GM23338 (cell line): ENCODE measurements at regions not wholly inside any gene's neighbourhood (a gene's known extent, or its start where the extent isn't known, plus 50 kb on each side); places are given as distances from the start of the nearest gene placed in this dataset.

Experiments used
- ATAC-seq: fragments of 200-7000 bp; cut with Tn5 transposase; 3 replicates; pipeline ENCODE4 v1.9.1; 2020
- DNase-seq: peaks from one replicate; pipeline ENCODE4 v3.0.0-alpha.2; 2015; ENCODE audit warnings: low spot score
- H2AFZ ChIP-seq: fragments of 200-600 bp; sonication (generic); 2 replicates; pipeline ENCODE4 v1.8.0; 2016; ENCODE audit warnings: antibody characterized with exemption, mild to moderate bottlenecking, moderate library complexity
- H3F3A ChIP-seq: fragments of 200-600 bp; sonication (generic); replicated peaks from 2 replicates; pipeline ENCODE4 v1.8.0; 2017; ENCODE audit warnings: antibody characterized with exemption, mixed run types, low read depth
- H3K27ac ChIP-seq: fragments of 200-600 bp; sonication (generic); 2 replicates; pipeline ENCODE4 v1.6.1; 2016; ENCODE audit warnings: low read depth
- H3K27me3 ChIP-seq: fragments of 200-600 bp; sonication (generic); 2 replicates; pipeline ENCODE4 v1.8.0; 2016; ENCODE audit warnings: mild to moderate bottlenecking, mixed run types, moderate library complexity; ENCODE audit not compliant: insufficient read depth
- H3K36me3 ChIP-seq: fragments of 200-600 bp; sonication (generic); 2 replicates; pipeline ENCODE4 v1.8.0; 2016; ENCODE audit warnings: mild to moderate bottlenecking; ENCODE audit not compliant: insufficient read depth
- H3K4me1 ChIP-seq: fragments of 200-600 bp; sonication (generic); 2 replicates; pipeline ENCODE4 v1.8.0; 2016; ENCODE audit warnings: mild to moderate bottlenecking, moderate library complexity; ENCODE audit not compliant: insufficient read depth
- H3K4me2 ChIP-seq: fragments of 200-600 bp; sonication (generic); 2 replicates; pipeline ENCODE4 v1.7.1; 2017; ENCODE audit warnings: mixed run types
- H3K4me3 ChIP-seq: fragments of 200-600 bp; sonication (generic); 2 replicates; pipeline ENCODE4 v1.6.1; 2016; ENCODE audit warnings: mixed run types
- H3K79me2 ChIP-seq: fragments of 200-600 bp; sonication (generic); replicated peaks from 2 replicates; pipeline ENCODE4 v1.8.0; 2017; ENCODE audit warnings: mild to moderate bottlenecking; ENCODE audit not compliant: insufficient read depth
- H3K9me2 ChIP-seq: fragments of 200-600 bp; sonication (generic); 2 replicates; pipeline ENCODE4 v1.8.0; 2017; ENCODE audit not compliant: insufficient read depth
- H4K20me1 ChIP-seq: fragments of 200-600 bp; sonication (generic); replicated peaks from 2 replicates; pipeline ENCODE4 v1.8.0; 2017; ENCODE audit warnings: mild to moderate bottlenecking; ENCODE audit not compliant: insufficient read depth
- H3K27ac Mint-ChIP-seq: 2 replicates; pipeline ENCODE4 v1.8.0; 2020; ENCODE audit warnings: inconsistent platforms, mild to moderate bottlenecking, moderate library complexity, mixed read lengths
- H3K27me3 Mint-ChIP-seq: 3 replicates; pipeline ENCODE4 v1.8.0; 2022; ENCODE audit warnings: low read depth, mild to moderate bottlenecking, moderate library complexity, mixed read lengths, inconsistent platforms; ENCODE audit not compliant: insufficient read depth, poor library complexity
- H3K36me3 Mint-ChIP-seq: 3 replicates; pipeline ENCODE4 v1.8.0; 2021; ENCODE audit warnings: low read depth, mild to moderate bottlenecking, inconsistent platforms, moderate library complexity, mixed read lengths
- H3K4me1 Mint-ChIP-seq: 3 replicates; pipeline ENCODE4 v1.8.0; 2020; ENCODE audit warnings: mild to moderate bottlenecking, inconsistent platforms, mixed read lengths
- H3K4me3 Mint-ChIP-seq: 3 replicates; pipeline ENCODE4 v1.8.0; 2021; ENCODE audit warnings: moderate library complexity, mild to moderate bottlenecking, inconsistent platforms, mixed read lengths
- H3K9me3 Mint-ChIP-seq: 3 replicates; pipeline ENCODE4 v1.8.0; 2020; ENCODE audit warnings: moderate library complexity, mild to moderate bottlenecking, inconsistent platforms, mixed read lengths
- CREB1 ChIP-seq: fragments of 250-450 bp; sonication (Bioruptor Pico); IDR thresholded peaks from 2 replicates; pipeline ENCODE4 v1.5.0; 2020; ENCODE audit warnings: low read depth, mild to moderate bottlenecking, moderate library complexity
- EZH2 ChIP-seq: fragments of 200-600 bp; sonication (generic); IDR thresholded peaks from one replicate; pipeline ENCODE4 v1.8.0; 2017; ENCODE audit warnings: antibody characterized with exemption, mild to moderate bottlenecking, low read depth; ENCODE audit not compliant: unreplicated experiment
- JUNB ChIP-seq: IDR thresholded peaks from one replicate; pipeline ENCODE4 v1.6.1; 2016; ENCODE audit warnings: antibody characterized with exemption; ENCODE audit not compliant: unreplicated experiment
- ZNF331 ChIP-seq: fragments of 250-450 bp; sonication (Bioruptor Pico); IDR thresholded peaks from 2 replicates; pipeline ENCODE4 v1.5.0; 2020; ENCODE audit warnings: low read depth, mild to moderate bottlenecking, moderate library complexity
- TF ChIP-seq, protein P1 (sequence below): fragments of 250-450 bp; sonication (Bioruptor Pico); IDR thresholded peaks from 2 replicates; pipeline ENCODE4 v1.5.0; 2020; ENCODE audit warnings: mild to moderate bottlenecking, moderate library complexity
- TF ChIP-seq, protein P2 (sequence below), 2 experiments: fragments of 200-600 bp in 1 of 2; sonication (generic) in 1 of 2; conservative IDR thresholded peaks; 2 replicates each; pipeline versions ENCODE4 v1.5.1 to v1.6.1; 2016 to 2017; ENCODE audit warnings: antibody characterized with exemption in 2 of 2, low read depth in 2 of 2, mild to moderate bottlenecking in 2 of 2, moderate library complexity in 1 of 2

DNA sequence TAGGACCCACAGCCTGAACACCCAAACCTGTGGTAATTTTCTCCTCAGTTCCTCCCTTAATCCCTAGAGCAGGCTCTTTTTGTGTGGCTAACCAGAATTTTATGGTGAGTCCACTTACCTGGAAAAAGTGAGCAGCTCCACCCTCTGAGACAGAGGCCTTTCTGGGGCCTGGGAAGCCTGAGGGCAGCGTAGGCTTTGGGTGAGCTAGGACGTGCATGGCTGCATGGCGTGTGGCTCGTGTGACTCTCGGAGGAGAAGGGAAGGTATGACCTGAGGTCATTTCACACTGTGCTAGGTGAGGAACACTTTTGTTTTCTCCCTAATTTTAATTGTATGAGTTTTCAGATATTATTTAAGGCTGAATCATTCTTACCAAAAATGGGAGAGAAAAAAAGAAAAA, 73.5 kb upstream of the DYNAP start:
- ATAC-seq (no peak), DNase-seq (no peak)
- H2AFZ ChIP-seq, result peak overlapping the region; percentile 70; the same call in 1 of the 2 replicates
- no peaks in the 10 kb centered on the region for H3K79me2 ChIP-seq
- peaks cover 11% of the 10 kb centered on the region for H3K9me2 ChIP-seq
- Mint-ChIP-seq H3K4me3 (no peak overlapping the region), H3K4me1 (peaks cover 4% of the 10 kb centered on the region; the same call in 1 of the 3 replicates), H3K9me3 (no peaks in the 10 kb centered on the region), H3K27ac (no peak overlapping the region), H3K36me3 (no peaks in the 10 kb centered on the region), H3K27me3 (peaks cover 3% of the 10 kb centered on the region)
- H3F3A ChIP-seq, result no peaks in the 10 kb centered on the region
- TF ChIP-seq ZNF331 (CRISPR knock-in tag) (no peak), JUNB (no peak), EZH2 (no peak), CREB1 (CRISPR knock-in tag) (no peak)
- TF ChIP-seq, protein P1, sequence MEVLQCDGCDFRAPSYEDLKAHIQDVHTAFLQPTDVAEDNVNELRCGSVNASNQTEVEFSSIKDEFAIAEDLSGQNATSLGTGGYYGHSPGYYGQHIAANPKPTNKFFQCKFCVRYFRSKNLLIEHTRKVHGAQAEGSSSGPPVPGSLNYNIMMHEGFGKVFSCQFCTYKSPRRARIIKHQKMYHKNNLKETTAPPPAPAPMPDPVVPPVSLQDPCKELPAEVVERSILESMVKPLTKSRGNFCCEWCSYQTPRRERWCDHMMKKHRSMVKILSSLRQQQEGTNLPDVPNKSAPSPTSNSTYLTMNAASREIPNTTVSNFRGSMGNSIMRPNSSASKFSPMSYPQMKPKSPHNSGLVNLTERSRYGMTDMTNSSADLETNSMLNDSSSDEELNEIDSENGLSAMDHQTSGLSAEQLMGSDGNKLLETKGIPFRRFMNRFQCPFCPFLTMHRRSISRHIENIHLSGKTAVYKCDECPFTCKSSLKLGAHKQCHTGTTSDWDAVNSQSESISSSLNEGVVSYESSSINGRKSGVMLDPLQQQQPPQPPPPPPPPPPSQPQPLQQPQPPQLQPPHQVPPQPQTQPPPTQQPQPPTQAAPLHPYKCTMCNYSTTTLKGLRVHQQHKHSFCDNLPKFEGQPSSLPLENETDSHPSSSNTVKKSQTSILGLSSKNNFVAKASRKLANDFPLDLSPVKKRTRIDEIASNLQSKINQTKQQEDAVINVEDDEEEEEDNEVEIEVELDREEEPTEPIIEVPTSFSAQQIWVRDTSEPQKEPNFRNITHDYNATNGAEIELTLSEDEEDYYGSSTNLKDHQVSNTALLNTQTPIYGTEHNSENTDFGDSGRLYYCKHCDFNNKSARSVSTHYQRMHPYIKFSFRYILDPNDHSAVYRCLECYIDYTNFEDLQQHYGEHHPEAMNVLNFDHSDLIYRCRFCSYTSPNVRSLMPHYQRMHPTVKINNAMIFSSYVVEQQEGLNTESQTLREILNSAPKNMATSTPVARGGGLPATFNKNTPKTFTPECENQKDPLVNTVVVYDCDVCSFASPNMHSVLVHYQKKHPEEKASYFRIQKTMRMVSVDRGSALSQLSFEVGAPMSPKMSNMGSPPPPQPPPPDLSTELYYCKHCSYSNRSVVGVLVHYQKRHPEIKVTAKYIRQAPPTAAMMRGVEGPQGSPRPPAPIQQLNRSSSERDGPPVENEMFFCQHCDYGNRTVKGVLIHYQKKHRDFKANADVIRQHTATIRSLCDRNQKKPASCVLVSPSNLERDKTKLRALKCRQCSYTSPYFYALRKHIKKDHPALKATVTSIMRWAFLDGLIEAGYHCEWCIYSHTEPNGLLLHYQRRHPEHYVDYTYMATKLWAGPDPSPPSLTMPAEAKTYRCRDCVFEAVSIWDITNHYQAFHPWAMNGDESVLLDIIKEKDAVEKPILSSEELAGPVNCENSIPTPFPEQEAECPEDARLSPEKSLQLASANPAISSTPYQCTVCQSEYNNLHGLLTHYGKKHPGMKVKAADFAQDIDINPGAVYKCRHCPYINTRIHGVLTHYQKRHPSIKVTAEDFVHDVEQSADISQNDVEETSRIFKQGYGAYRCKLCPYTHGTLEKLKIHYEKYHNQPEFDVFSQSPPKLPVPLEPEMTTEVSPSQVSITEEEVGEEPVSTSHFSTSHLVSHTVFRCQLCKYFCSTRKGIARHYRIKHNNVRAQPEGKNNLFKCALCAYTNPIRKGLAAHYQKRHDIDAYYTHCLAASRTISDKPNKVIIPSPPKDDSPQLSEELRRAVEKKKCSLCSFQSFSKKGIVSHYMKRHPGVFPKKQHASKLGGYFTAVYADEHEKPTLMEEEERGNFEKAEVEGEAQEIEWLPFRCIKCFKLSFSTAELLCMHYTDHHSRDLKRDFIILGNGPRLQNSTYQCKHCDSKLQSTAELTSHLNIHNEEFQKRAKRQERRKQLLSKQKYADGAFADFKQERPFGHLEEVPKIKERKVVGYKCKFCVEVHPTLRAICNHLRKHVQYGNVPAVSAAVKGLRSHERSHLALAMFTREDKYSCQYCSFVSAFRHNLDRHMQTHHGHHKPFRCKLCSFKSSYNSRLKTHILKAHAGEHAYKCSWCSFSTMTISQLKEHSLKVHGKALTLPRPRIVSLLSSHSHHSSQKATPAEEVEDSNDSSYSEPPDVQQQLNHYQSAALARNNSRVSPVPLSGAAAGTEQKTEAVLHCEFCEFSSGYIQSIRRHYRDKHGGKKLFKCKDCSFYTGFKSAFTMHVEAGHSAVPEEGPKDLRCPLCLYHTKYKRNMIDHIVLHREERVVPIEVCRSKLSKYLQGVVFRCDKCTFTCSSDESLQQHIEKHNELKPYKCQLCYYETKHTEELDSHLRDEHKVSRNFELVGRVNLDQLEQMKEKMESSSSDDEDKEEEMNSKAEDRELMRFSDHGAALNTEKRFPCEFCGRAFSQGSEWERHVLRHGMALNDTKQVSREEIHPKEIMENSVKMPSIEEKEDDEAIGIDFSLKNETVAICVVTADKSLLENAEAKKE, result no peak
- TF ChIP-seq, protein P2, sequence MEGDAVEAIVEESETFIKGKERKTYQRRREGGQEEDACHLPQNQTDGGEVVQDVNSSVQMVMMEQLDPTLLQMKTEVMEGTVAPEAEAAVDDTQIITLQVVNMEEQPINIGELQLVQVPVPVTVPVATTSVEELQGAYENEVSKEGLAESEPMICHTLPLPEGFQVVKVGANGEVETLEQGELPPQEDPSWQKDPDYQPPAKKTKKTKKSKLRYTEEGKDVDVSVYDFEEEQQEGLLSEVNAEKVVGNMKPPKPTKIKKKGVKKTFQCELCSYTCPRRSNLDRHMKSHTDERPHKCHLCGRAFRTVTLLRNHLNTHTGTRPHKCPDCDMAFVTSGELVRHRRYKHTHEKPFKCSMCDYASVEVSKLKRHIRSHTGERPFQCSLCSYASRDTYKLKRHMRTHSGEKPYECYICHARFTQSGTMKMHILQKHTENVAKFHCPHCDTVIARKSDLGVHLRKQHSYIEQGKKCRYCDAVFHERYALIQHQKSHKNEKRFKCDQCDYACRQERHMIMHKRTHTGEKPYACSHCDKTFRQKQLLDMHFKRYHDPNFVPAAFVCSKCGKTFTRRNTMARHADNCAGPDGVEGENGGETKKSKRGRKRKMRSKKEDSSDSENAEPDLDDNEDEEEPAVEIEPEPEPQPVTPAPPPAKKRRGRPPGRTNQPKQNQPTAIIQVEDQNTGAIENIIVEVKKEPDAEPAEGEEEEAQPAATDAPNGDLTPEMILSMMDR (conservative IDR thresholded peaks at IDR 0.05; ENCODE audit: low read depth in 2 of 2), result no peak
- H3K27me3 ChIP-seq, result no peaks in the 10 kb centered on the region
- H3K4me2 ChIP-seq, result no peak overlapping the region
- H3K4me1 ChIP-seq, result no peaks in the 10 kb centered on the region
- H4K20me1 ChIP-seq, result no peaks in the 10 kb centered on the region
- no peak overlapping the region for H3K4me3 ChIP-seq
- no peaks in the 10 kb centered on the region for H3K36me3 ChIP-seq
- no peak overlapping the region for H3K27ac ChIP-seq
